Neural cell (in vitro differentiated cells): ENCODE measurements at regions not wholly inside any gene's neighbourhood (a gene's known extent, or its start where the extent isn't known, plus 50 kb on each side); places are given as distances from the start of the nearest gene placed in this dataset.

ENCODE experiments used
- SMC3 ChIP-seq: fragments of 450-650 bp; conservative IDR thresholded peaks from 2 replicates; pipeline ENCODE4 v1.6.1; 2014; ENCODE audit warnings: antibody characterized with exemption, mild to moderate bottlenecking, moderate library complexity; ENCODE audit not compliant: poor library complexity
- TF ChIP-seq, protein P1 (sequence below): IDR thresholded peaks from 2 replicates; pipeline ENCODE4 v1.6.1; 2012; ENCODE audit warnings: borderline replicate concordance
- TF ChIP-seq, protein P2 (sequence below): fragments of 450-650 bp; IDR thresholded peaks from 2 replicates; pipeline ENCODE4 v1.5.1; 2014; ENCODE audit warnings: antibody characterized with exemption, mild to moderate bottlenecking, moderate library complexity; ENCODE audit not compliant: poor library complexity, severe bottlenecking

- TF ChIP-seq, protein P1, sequence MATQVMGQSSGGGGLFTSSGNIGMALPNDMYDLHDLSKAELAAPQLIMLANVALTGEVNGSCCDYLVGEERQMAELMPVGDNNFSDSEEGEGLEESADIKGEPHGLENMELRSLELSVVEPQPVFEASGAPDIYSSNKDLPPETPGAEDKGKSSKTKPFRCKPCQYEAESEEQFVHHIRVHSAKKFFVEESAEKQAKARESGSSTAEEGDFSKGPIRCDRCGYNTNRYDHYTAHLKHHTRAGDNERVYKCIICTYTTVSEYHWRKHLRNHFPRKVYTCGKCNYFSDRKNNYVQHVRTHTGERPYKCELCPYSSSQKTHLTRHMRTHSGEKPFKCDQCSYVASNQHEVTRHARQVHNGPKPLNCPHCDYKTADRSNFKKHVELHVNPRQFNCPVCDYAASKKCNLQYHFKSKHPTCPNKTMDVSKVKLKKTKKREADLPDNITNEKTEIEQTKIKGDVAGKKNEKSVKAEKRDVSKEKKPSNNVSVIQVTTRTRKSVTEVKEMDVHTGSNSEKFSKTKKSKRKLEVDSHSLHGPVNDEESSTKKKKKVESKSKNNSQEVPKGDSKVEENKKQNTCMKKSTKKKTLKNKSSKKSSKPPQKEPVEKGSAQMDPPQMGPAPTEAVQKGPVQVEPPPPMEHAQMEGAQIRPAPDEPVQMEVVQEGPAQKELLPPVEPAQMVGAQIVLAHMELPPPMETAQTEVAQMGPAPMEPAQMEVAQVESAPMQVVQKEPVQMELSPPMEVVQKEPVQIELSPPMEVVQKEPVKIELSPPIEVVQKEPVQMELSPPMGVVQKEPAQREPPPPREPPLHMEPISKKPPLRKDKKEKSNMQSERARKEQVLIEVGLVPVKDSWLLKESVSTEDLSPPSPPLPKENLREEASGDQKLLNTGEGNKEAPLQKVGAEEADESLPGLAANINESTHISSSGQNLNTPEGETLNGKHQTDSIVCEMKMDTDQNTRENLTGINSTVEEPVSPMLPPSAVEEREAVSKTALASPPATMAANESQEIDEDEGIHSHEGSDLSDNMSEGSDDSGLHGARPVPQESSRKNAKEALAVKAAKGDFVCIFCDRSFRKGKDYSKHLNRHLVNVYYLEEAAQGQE = no peak
- TF ChIP-seq, protein P2, sequence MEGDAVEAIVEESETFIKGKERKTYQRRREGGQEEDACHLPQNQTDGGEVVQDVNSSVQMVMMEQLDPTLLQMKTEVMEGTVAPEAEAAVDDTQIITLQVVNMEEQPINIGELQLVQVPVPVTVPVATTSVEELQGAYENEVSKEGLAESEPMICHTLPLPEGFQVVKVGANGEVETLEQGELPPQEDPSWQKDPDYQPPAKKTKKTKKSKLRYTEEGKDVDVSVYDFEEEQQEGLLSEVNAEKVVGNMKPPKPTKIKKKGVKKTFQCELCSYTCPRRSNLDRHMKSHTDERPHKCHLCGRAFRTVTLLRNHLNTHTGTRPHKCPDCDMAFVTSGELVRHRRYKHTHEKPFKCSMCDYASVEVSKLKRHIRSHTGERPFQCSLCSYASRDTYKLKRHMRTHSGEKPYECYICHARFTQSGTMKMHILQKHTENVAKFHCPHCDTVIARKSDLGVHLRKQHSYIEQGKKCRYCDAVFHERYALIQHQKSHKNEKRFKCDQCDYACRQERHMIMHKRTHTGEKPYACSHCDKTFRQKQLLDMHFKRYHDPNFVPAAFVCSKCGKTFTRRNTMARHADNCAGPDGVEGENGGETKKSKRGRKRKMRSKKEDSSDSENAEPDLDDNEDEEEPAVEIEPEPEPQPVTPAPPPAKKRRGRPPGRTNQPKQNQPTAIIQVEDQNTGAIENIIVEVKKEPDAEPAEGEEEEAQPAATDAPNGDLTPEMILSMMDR = no peak
- no peak for TF ChIP-seq SMC3
Measured at GRCh38 chr2:82811946-82812345, 1647.1 kb downstream of the SUCLG1 start.
